Activated CD4-positive, alpha-beta T cell treated with anti-CD3 and anti-CD28 coated beads, Interleukin-10, Interleukin-2, amounts not matched to agents 100 ng/mL and 50 ng/mL, durations not matched to agents 16 hours and 8 hours (primary cell): ENCODE measurements at regions not wholly inside any gene's neighbourhood (a gene's known extent, or its start where the extent isn't known, plus 50 kb on each side); places are given as distances from the start of the nearest gene placed in this dataset.
"Not testable (repeated sequence)": the region's sequence is repeated elsewhere in the genome, so short reads cannot be mapped to it uniquely, and the experiment has no call there.

Experiments
- DNase-seq: peaks from one replicate; pipeline ENCODE4 v3.0.0-alpha.2; 2020

- DNase-seq = no peak
These were observed 92.7 kb upstream of the C1orf174 start for GRCh38 chr1:3992746-3993145.

GRCh38 chr1:3993619-3994375, 93.7 kb upstream of the C1orf174 start:
- DNase-seq = no peak

- DNase-seq = no peak
These were observed 95.2 kb upstream of the C1orf174 start for GRCh38 chr1:3995141-3995780.

GRCh38 chr1:3996846-3997705, 97.0 kb upstream of the C1orf174 start:
- DNase-seq = no peak

GRCh38 chr1:3998086-3998485, 98.0 kb upstream of the C1orf174 start:
- no peak for DNase-seq

GRCh38 chr1:3999514-3999913, 99.4 kb upstream of the C1orf174 start:
- DNase-seq = not testable (repeated sequence)

GRCh38 chr1:3999941-4000735, 100.1 kb upstream of the C1orf174 start:
- no peak for DNase-seq

GRCh38 chr1:4000811-4001251, 100.8 kb upstream of the C1orf174 start:
- DNase-seq = no peak

GRCh38 chr1:4001461-4001860, 101.4 kb upstream of the C1orf174 start:
- DNase-seq = no peak

GRCh38 chr1:4002061-4002521, 102.0 kb upstream of the C1orf174 start:
- no peak for DNase-seq

- DNase-seq = no peak
These were observed 102.7 kb upstream of the C1orf174 start for GRCh38 chr1:4002741-4003140.

GRCh38 chr1:4003846-4004505, 103.9 kb upstream of the C1orf174 start:
- DNase-seq = no peak

GRCh38 chr1:4004635-4005430, 104.8 kb upstream of the C1orf174 start:
- DNase-seq = no peak

- DNase-seq = no peak
These were observed 105.4 kb upstream of the C1orf174 start for GRCh38 chr1:4005431-4005830.

- no peak for DNase-seq
These were observed 106.8 kb upstream of the C1orf174 start for GRCh38 chr1:4006676-4007374.

- no peak for DNase-seq
These were observed 110.2 kb upstream of the C1orf174 start for GRCh38 chr1:4010284-4010683.

GRCh38 chr1:4010814-4011605, 110.9 kb upstream of the C1orf174 start:
- DNase-seq = no peak

- no peak for DNase-seq
These were observed 116.5 kb upstream of the C1orf174 start for GRCh38 chr1:4016351-4017130.
